Mucosa of gallbladder (tissue), 1 donor: ENCODE measurements at regions not wholly inside any gene's neighbourhood (a gene's known extent, or its start where the extent isn't known, plus 50 kb on each side); places are given as distances from the start of the nearest gene placed in this dataset.
"Not testable (repeated sequence)": the region's sequence is repeated elsewhere in the genome, so short reads cannot be mapped to it uniquely, and the experiment has no call there.

Experiments used
- DNase-seq: peaks from one replicate; pipeline ENCODE4 v3.0.0-alpha.2; 2020; ENCODE audit warnings: low spot score
- donor health status: DM: no; HTN: no; CAD: no.

GRCh38 chr1:30569384-30569783 is 154.0 kb downstream of the MATN1 start:
- DNase-seq, result no peak

- DNase-seq, result no peak
These were observed 160.8 kb downstream of the MATN1 start for GRCh38 chr1:30562559-30562958.

GRCh38 chr1:30551603-30552002 is 171.8 kb downstream of the MATN1 start:
- DNase-seq, result no peak

- DNase-seq, result no peak
These were observed 172.8 kb downstream of the MATN1 start for GRCh38 chr1:30550365-30551220.

GRCh38 chr1:30549872-30550271 is 173.5 kb downstream of the MATN1 start:
- DNase-seq, result not testable (repeated sequence)

- DNase-seq, result no peak
These were observed 175.1 kb downstream of the MATN1 start for GRCh38 chr1:30548294-30548693.

- not testable (repeated sequence) for DNase-seq
These were observed 176.1 kb downstream of the MATN1 start for GRCh38 chr1:30547326-30547725.

GRCh38 chr1:30545365-30545764 is 178.0 kb downstream of the MATN1 start:
- no peak for DNase-seq

- DNase-seq, result no peak
These were observed 181.5 kb downstream of the MATN1 start for GRCh38 chr1:30541721-30542485.

GRCh38 chr1:30540611-30541192 is 182.7 kb downstream of the MATN1 start:
- DNase-seq, result no peak

- DNase-seq, result no peak
These were observed 183.5 kb downstream of the MATN1 start for GRCh38 chr1:30539884-30540283.

- DNase-seq, result no peak
These were observed 184.2 kb downstream of the MATN1 start for GRCh38 chr1:30538993-30539867.

- no peak for DNase-seq
These were observed 185.0 kb downstream of the MATN1 start for GRCh38 chr1:30538226-30538992.

- DNase-seq, result no peak
These were observed 186.1 kb downstream of the MATN1 start for GRCh38 chr1:30537279-30537678.

- DNase-seq, result no peak
These were observed 186.9 kb downstream of the MATN1 start for GRCh38 chr1:30536530-30536929.

- DNase-seq, result no peak
These were observed 187.6 kb downstream of the MATN1 start for GRCh38 chr1:30535595-30536325.

- DNase-seq, result no peak
These were observed 188.8 kb downstream of the MATN1 start for GRCh38 chr1:30534551-30534940.

- DNase-seq, result no peak
These were observed 189.4 kb downstream of the MATN1 start for GRCh38 chr1:30533796-30534550.

GRCh38 chr1:30533141-30533540 is 190.2 kb downstream of the MATN1 start:
- no peak for DNase-seq
